Activated naive CD4-positive, alpha-beta T cell treated with anti-CD3 and anti-CD28 coated beads, Interleukin-2, amount 50 U/mL, for 24 hours (primary cell): ENCODE measurements at regions not wholly inside any gene's neighbourhood (a gene's known extent, or its start where the extent isn't known, plus 50 kb on each side); places are given as distances from the start of the nearest gene placed in this dataset.

Experiments
- H3K27ac Mint-ChIP-seq: one replicate; pipeline ENCODE4 v1.8.0; 2021; ENCODE audit warnings: mild to moderate bottlenecking, mixed read lengths
- H3K27me3 Mint-ChIP-seq: one replicate; pipeline ENCODE4 v1.8.0; 2021; ENCODE audit warnings: mixed read lengths
- H3K36me3 Mint-ChIP-seq: one replicate; pipeline ENCODE4 v1.8.0; 2021; ENCODE audit warnings: mixed read lengths
- H3K4me1 Mint-ChIP-seq: one replicate; pipeline ENCODE4 v1.8.0; 2021; ENCODE audit warnings: mixed read lengths
- H3K4me3 Mint-ChIP-seq: one replicate; pipeline ENCODE4 v1.8.0; 2021; ENCODE audit warnings: mild to moderate bottlenecking, mixed read lengths
- H3K9me3 Mint-ChIP-seq: one replicate; pipeline ENCODE4 v1.8.0; 2021; ENCODE audit warnings: mixed read lengths

DNA sequence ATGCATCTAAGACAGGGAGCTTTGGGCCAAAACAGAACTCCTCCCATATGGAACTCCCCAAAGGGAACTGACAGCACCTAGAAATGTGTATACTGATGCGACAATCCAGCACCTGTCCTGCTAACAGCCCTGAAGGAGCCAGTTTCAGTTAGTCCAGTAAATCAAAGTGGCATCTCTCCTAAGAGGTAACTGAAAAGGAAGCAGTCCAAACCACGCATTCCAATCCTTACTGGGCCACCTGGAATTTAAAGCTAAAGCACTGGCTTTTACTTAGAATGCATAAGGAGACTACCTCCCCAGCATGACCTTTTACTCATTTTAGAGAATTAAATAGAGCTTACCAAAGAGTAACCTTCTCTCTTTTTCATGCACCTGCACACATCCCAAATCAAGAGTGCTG is 586.8 kb upstream of the PITX2 start:
- H3K9me3 Mint-ChIP-seq = no peaks in the 10 kb centered on the region
- no peaks in the 10 kb centered on the region for H3K27me3 Mint-ChIP-seq
- H3K36me3 Mint-ChIP-seq = no peaks in the 10 kb centered on the region
- H3K4me1 Mint-ChIP-seq = no peaks in the 10 kb centered on the region
- no peak overlapping the region for H3K4me3 Mint-ChIP-seq
- no peak overlapping the region for H3K27ac Mint-ChIP-seq

DNA sequence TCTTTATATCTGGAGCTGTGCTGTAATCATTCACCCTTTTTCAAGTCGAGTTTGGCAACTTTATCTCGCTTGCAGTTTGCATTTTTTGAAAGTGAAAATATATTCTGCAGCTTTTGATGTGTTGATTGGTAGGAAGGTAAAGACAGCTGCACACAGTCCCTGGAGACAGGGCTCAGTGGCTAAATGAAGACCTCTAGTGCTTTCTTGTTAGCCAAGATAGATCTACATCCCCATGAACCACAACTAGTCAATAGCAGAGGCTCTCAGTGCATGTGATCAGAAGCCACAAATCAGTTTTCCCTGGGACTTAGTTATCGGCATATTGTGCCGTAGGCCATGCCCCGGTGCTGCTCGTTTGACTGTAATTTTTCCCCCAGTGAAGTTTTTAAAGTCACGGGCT is 587.7 kb upstream of the PITX2 start:
- Mint-ChIP-seq H3K4me1 (no peaks in the 10 kb centered on the region), H3K9me3 (no peaks in the 10 kb centered on the region)

DNA sequence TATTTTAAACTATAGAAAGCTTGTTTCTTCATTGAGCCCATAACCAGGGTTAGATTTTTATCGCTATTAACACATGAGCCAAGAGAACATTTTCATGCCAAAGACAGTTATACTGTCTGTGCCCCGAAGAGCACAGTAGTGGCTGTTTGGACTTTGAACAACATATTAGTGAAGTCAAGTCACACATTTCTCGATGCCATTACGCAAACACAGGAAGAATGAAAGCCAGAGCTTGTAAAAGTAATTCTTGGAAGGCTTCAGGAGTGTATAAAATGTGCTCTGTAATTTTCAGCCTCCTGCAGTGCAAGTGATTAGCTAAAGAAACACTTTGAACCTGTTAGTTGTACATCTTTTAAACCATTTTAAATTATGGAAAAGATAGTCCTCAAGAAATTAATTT is 590.7 kb upstream of the PITX2 start:
- Mint-ChIP-seq H3K27ac (no peak overlapping the region), H3K4me1 (no peaks in the 10 kb centered on the region), H3K4me3 (no peak overlapping the region), H3K9me3 (no peaks in the 10 kb centered on the region), H3K27me3 (no peaks in the 10 kb centered on the region), H3K36me3 (no peaks in the 10 kb centered on the region)

More for the DNA sequence above, 587.7 kb upstream of the PITX2 start:
- no peaks in the 10 kb centered on the region for H3K36me3 Mint-ChIP-seq
- no peak overlapping the region for H3K4me3 Mint-ChIP-seq
- H3K27ac Mint-ChIP-seq = no peak overlapping the region
- H3K27me3 Mint-ChIP-seq = no peaks in the 10 kb centered on the region

DNA sequence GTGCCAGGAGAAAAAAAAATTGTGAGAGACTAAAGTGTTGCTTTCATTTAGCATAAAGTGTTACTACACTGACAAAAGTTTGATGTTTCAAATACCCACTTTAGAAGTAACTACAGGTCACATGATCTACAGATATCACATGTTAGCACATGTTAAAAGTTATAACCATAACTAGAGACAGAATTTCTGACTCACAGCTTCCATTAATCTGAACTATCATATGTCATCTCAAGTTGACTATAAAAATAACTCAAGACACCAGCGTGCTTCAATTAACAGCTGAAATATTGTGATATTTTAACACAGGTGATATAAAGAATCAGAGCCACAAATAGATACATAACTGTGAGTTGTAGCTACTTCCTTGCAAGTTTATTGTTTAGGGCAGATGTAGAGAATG is 591.5 kb upstream of the PITX2 start:
- no peaks in the 10 kb centered on the region for H3K9me3 Mint-ChIP-seq

DNA sequence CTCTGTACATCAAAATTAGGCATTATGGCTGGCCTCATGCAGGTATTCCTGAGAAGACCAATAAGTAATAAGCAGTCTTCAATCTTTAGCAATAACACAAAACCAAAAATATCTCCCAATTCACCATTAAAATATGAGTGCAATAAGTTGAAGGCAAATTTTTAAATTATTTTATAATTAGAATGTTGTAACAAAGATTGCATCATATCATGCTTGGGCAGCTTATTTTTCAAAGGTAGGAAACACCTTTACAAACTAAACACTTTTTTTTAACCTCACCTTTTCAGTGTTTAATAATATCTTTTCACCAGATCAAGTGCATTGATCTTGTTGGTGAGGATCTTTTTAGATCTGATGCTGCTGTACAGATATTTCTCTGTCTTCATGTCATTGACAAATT is 592.9 kb upstream of the PITX2 start:
- Mint-ChIP-seq H3K9me3 (no peaks in the 10 kb centered on the region), H3K4me3 (no peak overlapping the region), H3K36me3 (no peaks in the 10 kb centered on the region), H3K27ac (no peak overlapping the region), H3K27me3 (no peaks in the 10 kb centered on the region), H3K4me1 (no peaks in the 10 kb centered on the region)

More for the DNA sequence above, 591.5 kb upstream of the PITX2 start:
- Mint-ChIP-seq H3K4me1 (no peaks in the 10 kb centered on the region), H3K27ac (no peak overlapping the region), H3K27me3 (no peaks in the 10 kb centered on the region), H3K36me3 (no peaks in the 10 kb centered on the region), H3K4me3 (no peak overlapping the region)

DNA sequence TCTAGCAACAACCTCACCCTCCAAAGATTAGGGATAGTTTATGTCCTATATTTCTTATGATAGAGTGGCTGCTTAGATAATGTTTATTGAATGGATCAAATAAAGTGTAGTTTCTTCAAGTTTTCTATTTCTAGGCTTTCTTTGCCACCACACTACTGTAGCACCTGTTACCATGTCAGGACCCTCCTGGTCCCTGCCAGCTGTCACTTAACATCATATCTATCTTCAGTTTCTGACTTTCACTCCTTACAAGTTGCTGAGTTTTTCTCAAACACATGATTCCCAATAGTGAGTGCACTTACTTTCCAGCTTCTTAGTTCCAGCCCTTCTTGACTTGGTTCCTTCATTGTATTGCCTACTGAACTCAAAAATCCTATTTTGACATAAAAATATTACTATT is 593.9 kb upstream of the PITX2 start:
- Mint-ChIP-seq H3K4me3 (no peak overlapping the region), H3K9me3 (no peaks in the 10 kb centered on the region), H3K36me3 (no peaks in the 10 kb centered on the region), H3K27ac (no peak overlapping the region), H3K27me3 (no peaks in the 10 kb centered on the region), H3K4me1 (no peaks in the 10 kb centered on the region)

DNA sequence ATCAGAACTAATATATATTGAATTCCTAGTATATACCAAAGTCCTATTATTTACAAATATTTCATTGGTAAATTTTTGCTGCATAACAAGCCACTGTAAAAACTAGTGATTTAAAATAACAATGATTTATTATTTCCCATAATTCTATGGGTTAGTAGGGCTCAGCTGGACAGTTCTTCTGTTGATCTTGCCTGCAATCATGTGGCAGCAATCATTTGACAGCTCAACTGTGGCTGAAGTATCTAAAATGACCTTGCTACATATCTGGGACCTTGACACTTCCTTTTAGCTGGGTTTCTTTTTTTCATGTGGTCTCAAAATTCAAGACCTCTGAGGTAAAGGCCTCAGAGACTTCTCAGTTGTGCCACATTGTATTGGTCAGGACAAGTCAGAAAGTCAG is 598.5 kb upstream of the PITX2 start:
- no peak overlapping the region for H3K27ac Mint-ChIP-seq
- peaks cover 6% of the 10 kb centered on the region for H3K9me3 Mint-ChIP-seq
- H3K36me3 Mint-ChIP-seq = no peaks in the 10 kb centered on the region
- H3K4me3 Mint-ChIP-seq = no peak overlapping the region
- H3K27me3 Mint-ChIP-seq = no peaks in the 10 kb centered on the region
- no peaks in the 10 kb centered on the region for H3K4me1 Mint-ChIP-seq

DNA sequence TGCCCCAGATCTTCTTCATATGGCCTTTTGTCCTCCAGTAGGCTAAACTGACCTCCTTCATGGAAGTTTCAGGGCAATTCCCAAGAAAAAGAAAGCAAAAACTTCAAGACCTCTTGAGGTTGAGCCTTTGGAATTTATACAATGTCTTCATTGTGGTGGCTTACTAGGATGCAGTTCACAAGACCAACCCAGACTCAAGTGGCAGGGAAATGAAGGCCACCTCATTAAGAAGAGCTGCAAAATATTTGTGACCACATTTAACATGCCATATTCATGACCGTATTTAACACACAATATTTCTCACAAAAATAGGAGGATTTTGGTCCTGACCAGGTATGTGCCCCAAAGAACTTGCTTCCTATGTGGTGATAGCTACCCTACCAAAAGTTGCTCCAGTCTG is 605.5 kb upstream of the PITX2 start:
- Mint-ChIP-seq H3K27me3 (no peaks in the 10 kb centered on the region), H3K27ac (no peak overlapping the region), H3K36me3 (no peaks in the 10 kb centered on the region), H3K4me1 (no peaks in the 10 kb centered on the region), H3K4me3 (no peak overlapping the region), H3K9me3 (peaks cover 17% of the 10 kb centered on the region)

DNA sequence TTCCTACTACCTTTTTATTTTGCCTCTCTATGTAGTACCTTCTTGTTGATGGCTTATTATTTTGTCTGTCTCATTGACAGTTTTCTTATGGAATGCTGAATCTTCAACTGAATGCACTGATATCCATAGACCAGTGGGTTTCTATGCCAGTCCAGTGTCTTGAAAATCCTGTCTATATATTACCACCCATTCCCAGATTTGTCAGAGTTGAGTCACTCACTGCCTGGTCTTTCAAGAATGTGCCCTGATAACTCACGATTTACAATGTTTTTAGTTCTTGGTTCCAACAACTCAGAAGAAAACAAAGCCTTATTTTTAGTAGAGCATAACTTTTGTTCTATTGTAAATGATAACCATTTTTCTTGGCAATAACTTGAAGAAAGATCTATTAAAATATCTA is 606.0 kb upstream of the PITX2 start:
- H3K4me3 Mint-ChIP-seq = no peak overlapping the region
- H3K27ac Mint-ChIP-seq = no peak overlapping the region
- H3K4me1 Mint-ChIP-seq = no peaks in the 10 kb centered on the region
- no peaks in the 10 kb centered on the region for H3K27me3 Mint-ChIP-seq
- H3K9me3 Mint-ChIP-seq = peaks cover 12% of the 10 kb centered on the region
- H3K36me3 Mint-ChIP-seq = no peaks in the 10 kb centered on the region

DNA sequence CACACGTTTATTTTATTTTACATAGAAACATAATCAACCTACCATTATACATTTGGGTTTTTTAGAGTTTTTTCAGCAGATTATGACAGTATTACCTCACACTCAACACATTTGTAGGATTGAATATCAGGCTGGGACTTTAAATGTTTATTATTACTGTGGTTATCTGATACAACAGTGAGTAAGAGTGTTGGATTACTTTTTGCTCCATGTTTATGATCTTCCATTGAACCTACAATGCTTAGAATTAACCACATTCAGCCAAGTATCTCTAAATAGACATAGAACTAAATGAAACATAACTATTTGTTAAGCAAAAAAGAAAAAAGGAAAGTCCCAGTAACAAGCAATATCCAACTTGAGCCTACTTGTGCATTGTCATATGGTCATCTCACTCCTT is 607.4 kb upstream of the PITX2 start:
- Mint-ChIP-seq H3K9me3 (peaks cover 12% of the 10 kb centered on the region), H3K27me3 (no peaks in the 10 kb centered on the region), H3K27ac (no peak overlapping the region), H3K4me1 (no peaks in the 10 kb centered on the region), H3K4me3 (no peak overlapping the region), H3K36me3 (no peaks in the 10 kb centered on the region)

DNA sequence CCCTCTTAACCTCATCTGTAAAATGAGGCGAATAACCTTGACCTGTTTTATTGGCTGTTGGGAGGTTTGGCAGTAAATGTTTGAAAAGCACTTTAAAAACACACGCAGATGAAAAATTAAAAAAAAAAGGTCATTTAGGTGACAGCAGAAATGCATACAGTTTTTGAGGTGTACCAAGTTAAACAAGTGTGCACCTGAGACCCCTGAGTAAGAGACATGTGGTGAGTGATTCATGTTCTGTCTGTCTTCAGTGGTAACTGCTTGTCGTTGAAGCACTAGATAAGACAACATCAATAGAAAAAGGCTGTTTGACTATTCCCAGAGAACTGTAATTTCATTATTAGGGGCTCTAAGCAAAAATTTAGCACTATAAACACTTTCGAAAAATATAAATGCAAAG is 608.4 kb upstream of the PITX2 start:
- Mint-ChIP-seq H3K4me1 (no peaks in the 10 kb centered on the region), H3K27ac (no peak overlapping the region), H3K36me3 (no peaks in the 10 kb centered on the region), H3K4me3 (no peak overlapping the region), H3K9me3 (peaks cover 12% of the 10 kb centered on the region), H3K27me3 (no peaks in the 10 kb centered on the region)

DNA sequence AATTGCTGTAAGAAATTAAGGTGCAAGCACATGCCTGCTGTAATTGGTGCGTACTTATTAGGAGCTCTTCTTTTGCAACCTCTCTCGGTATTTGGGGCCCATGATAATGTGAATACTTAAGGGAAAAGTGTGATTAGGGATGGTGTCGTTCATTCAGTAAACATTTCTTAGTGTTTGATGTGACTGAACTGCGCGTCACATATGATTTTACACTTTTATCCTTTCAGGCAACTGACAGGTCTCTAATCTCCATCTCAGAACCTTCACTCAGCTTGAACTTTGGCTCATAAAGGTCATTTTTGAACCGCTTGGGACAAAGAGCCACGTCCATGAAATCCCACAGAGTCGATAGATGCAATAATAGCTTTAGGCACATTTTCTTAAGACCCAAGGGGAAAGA is 612.1 kb upstream of the PITX2 start:
- H3K36me3 Mint-ChIP-seq = no peaks in the 10 kb centered on the region
- no peak overlapping the region for H3K4me3 Mint-ChIP-seq
- no peak overlapping the region for H3K27ac Mint-ChIP-seq
- no peaks in the 10 kb centered on the region for H3K9me3 Mint-ChIP-seq
- no peaks in the 10 kb centered on the region for H3K4me1 Mint-ChIP-seq
- H3K27me3 Mint-ChIP-seq = no peaks in the 10 kb centered on the region

DNA sequence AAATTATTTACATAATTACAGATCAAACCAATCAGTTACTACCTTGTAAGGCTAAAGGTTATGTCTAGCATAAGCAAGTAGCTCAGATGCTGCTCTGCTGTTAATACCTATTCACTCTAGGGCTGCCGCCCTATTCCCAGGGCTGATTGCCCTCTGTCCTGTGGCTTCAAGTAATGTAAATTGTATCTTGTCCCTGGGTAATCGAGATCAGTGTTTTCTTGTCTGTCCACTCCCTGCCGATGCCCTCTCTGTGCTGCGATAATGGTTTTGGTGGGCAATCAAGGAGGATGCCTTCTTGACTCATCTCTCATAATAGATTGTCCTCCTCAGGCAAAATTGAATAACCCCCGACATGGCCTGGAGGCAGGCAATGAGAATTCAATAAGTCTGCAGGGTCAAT is 641.0 kb upstream of the PITX2 start:
- Mint-ChIP-seq H3K36me3 (no peaks in the 10 kb centered on the region), H3K27me3 (no peaks in the 10 kb centered on the region), H3K9me3 (peaks cover 4% of the 10 kb centered on the region), H3K27ac (no peak overlapping the region), H3K4me3 (no peak overlapping the region), H3K4me1 (no peaks in the 10 kb centered on the region)

DNA sequence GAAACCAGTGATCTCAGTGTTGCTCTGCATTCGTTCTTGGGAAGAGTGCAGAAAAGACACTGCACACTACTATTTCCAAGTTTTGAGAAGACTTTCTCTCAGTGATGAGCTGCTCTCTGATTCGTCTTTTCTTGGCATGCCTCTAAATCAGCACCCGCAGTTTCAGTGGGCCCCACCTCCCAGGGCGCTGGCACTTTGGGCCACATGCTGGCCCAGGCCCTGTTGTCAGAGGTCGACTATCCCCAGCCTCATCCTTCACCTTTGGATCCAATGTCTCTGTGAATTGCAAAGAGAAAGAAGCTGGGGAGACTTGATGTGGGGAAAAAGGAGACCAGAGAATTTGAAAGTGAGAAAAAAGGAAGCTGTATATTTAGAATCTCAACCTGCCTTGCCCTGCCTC is 644.1 kb upstream of the PITX2 start:
- no peaks in the 10 kb centered on the region for H3K9me3 Mint-ChIP-seq
- no peaks in the 10 kb centered on the region for H3K4me1 Mint-ChIP-seq
- no peak overlapping the region for H3K27ac Mint-ChIP-seq
- H3K4me3 Mint-ChIP-seq = no peak overlapping the region
- no peaks in the 10 kb centered on the region for H3K36me3 Mint-ChIP-seq
- no peaks in the 10 kb centered on the region for H3K27me3 Mint-ChIP-seq

DNA sequence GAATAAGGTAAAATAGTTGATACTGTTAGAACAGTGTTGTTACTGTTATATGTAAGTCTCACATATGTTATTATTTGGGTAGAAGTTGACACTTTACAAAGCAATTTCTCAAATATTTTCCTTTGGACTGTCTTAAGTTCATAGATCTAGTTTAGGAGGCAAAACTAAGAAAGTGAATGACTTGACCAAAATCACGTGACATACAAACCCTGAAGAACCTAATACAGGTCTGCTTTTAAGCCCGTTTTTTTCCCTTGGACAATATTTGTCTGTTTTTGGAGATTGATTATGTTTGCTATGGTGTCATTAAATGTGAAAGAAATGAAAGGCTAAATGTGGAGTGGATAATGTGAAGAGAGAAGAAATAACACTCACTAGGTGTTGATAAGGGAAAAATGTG is 644.9 kb upstream of the PITX2 start:
- no peak overlapping the region for H3K4me3 Mint-ChIP-seq
- no peaks in the 10 kb centered on the region for H3K27me3 Mint-ChIP-seq
- no peaks in the 10 kb centered on the region for H3K4me1 Mint-ChIP-seq
- H3K9me3 Mint-ChIP-seq = no peaks in the 10 kb centered on the region
- H3K27ac Mint-ChIP-seq = no peak overlapping the region
- no peaks in the 10 kb centered on the region for H3K36me3 Mint-ChIP-seq

DNA sequence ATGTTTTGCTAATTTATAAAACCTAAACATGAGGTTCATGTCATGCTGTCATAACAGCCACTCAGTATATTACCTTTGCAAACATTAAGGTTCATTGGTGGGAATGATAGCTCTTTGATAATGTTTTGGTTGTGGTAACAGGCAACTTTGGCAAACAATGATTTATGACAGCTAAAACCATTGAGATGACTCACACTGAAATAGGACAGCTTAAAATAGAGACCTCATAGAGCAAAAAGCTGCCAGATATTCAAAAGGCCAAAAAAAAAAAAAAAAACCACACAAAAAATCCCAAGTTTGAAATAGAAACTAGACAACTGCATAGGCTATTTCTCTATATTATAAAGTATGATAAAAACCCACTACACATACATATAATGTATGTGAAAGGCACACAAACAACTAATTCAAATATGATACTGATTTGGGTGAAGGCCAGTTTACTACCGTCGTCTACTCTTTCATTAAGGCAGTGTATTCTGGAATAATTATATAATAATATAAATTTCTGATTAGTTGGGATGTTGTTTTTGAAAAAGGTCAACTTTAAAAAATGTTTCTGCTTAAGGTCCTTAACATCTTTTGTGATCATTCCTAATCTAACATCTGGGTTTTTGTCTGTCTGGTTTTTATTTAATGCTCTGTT is 646.0 kb upstream of the PITX2 start:
- Mint-ChIP-seq H3K36me3 (no peaks in the 10 kb centered on the region), H3K9me3 (no peaks in the 10 kb centered on the region), H3K27ac (no peak overlapping the region), H3K27me3 (no peaks in the 10 kb centered on the region), H3K4me1 (no peaks in the 10 kb centered on the region), H3K4me3 (no peak overlapping the region)

DNA sequence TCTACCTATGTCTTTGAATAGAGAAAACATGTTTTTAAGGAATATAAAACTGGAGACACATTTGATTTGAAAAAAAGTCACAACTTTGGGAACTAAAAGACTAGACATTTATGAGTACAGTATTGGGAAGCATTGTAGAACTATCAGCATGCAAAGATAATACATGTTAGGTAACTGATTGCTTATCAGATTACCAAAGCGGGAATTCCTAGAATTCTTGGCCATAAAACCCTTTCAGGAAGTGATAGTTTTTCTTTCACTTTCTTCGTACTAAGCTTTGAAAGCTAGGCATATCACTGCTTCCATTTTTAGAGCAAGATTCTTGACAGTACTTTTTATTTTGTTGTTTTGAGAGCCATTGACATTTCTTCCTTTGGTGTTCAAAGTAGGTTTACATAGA is 646.6 kb upstream of the PITX2 start:
- Mint-ChIP-seq H3K9me3 (no peaks in the 10 kb centered on the region), H3K36me3 (no peaks in the 10 kb centered on the region), H3K27me3 (no peaks in the 10 kb centered on the region), H3K4me3 (no peak overlapping the region), H3K4me1 (no peaks in the 10 kb centered on the region), H3K27ac (no peak overlapping the region)
